Neural cell (in vitro differentiated cells): ENCODE measurements at regions not wholly inside any gene's neighbourhood (a gene's known extent, or its start where the extent isn't known, plus 50 kb on each side); places are given as distances from the start of the nearest gene placed in this dataset.

Experiments
- H2AFZ ChIP-seq: fragments of 200-600, 300-800 bp; sonication (generic), shearing (Covaris generic); 2 replicates; pipeline ENCODE4 v1.6.0; 2014; ENCODE audit warnings: low read depth, mild to moderate bottlenecking, antibody characterized with exemption, low read length, moderate library complexity
- H3F3A ChIP-seq: fragments of 200-600 bp; shearing (Covaris generic); 2 replicates; pipeline ENCODE4 v1.6.1; 2016; ENCODE audit warnings: mild to moderate bottlenecking, moderate library complexity, mixed read lengths, antibody characterized with exemption, low read length; ENCODE audit not compliant: insufficient read depth, poor library complexity, severe bottlenecking
- H3K27ac ChIP-seq: fragments of 200-600, 300-800 bp; sonication (generic), shearing (Covaris generic); 2 replicates; pipeline ENCODE4 v1.5.1; 2014; ENCODE audit warnings: mild to moderate bottlenecking, low read length, moderate library complexity
- H3K27me3 ChIP-seq: fragments of 300-800, 200-600 bp; sonication (generic), shearing (Covaris generic); 2 replicates; pipeline ENCODE4 v1.6.0; 2014; ENCODE audit warnings: mild to moderate bottlenecking, low read depth, low read length, moderate library complexity; ENCODE audit not compliant: insufficient read depth
- H3K36me3 ChIP-seq: fragments of 300-800, 200-600 bp; sonication (generic), shearing (Covaris generic); 2 replicates; pipeline ENCODE4 v1.5.1; 2014; ENCODE audit warnings: mild to moderate bottlenecking, antibody characterized with exemption, low read length, moderate library complexity; ENCODE audit not compliant: insufficient read depth
- H3K4me2 ChIP-seq: fragments of 300-800, 200-600 bp; sonication (generic), shearing (Covaris generic); 2 replicates; pipeline ENCODE4 v1.6.0; 2014; ENCODE audit warnings: mild to moderate bottlenecking, low read length
- H3K4me3 ChIP-seq: fragments of 300-800, 200-600 bp; sonication (generic), shearing (Covaris generic); 2 replicates; pipeline ENCODE4 v1.5.1; 2014; ENCODE audit warnings: mild to moderate bottlenecking, low read length, moderate library complexity
- H3K79me2 ChIP-seq: fragments of 200-600 bp; shearing (Covaris generic); replicated peaks from 2 replicates; pipeline ENCODE4 v1.6.0; 2014; ENCODE audit warnings: mild to moderate bottlenecking, low read length, moderate library complexity; ENCODE audit not compliant: insufficient read depth
- H3K9ac ChIP-seq: fragments of 300-800, 200-600 bp; sonication (generic), shearing (Covaris generic); 2 replicates; pipeline ENCODE4 v1.6.1; 2016; ENCODE audit warnings: mild to moderate bottlenecking, low read length, mixed read lengths
- H3K9me2 ChIP-seq: fragments of 200-600 bp; shearing (Covaris generic); 2 replicates; pipeline ENCODE4 v1.6.1; 2016; ENCODE audit warnings: mild to moderate bottlenecking, low read length, mixed read lengths; ENCODE audit not compliant: insufficient read depth
- H3K9me3 ChIP-seq: fragments of 200-600, 300-800 bp; sonication (generic), shearing (Covaris generic); 2 replicates; pipeline ENCODE4 v1.6.1; 2016; ENCODE audit warnings: mild to moderate bottlenecking, mixed run types, low read length, moderate library complexity, mixed read lengths
- H4K20me1 ChIP-seq: fragments of 200-600 bp; shearing (Covaris generic); 2 replicates; pipeline ENCODE4 v1.6.1; 2016; ENCODE audit warnings: mild to moderate bottlenecking, mixed run types; ENCODE audit not compliant: insufficient read depth
- EP300 ChIP-seq: fragments of 450-650 bp; conservative IDR thresholded peaks from 2 replicates; pipeline ENCODE4 v1.6.1; 2014; ENCODE audit warnings: antibody characterized with exemption, mild to moderate bottlenecking, moderate library complexity; ENCODE audit not compliant: poor library complexity, severe bottlenecking
- EZH2 ChIP-seq: fragments of 200-600, 300-800 bp; shearing (Covaris generic), sonication (generic); IDR thresholded peaks from 2 replicates; pipeline ENCODE4 v1.6.1; 2014; ENCODE audit warnings: antibody characterized with exemption, low read length, borderline replicate concordance, mild to moderate bottlenecking; ENCODE audit not compliant: insufficient read depth, poor library complexity, severe bottlenecking
- MXI1 ChIP-seq: fragments of 450-650 bp; conservative IDR thresholded peaks from 2 replicates; pipeline ENCODE4 v1.6.1; 2014; ENCODE audit warnings: antibody characterized with exemption, mild to moderate bottlenecking; ENCODE audit not compliant: poor library complexity, severe bottlenecking
- POLR2AphosphoS5 ChIP-seq: IDR thresholded peaks from 2 replicates; pipeline ENCODE4 v1.6.1; 2012
- RAD21 ChIP-seq: fragments of 450-650 bp; conservative IDR thresholded peaks from 2 replicates; pipeline ENCODE4 v1.6.1; 2014; ENCODE audit warnings: antibody characterized with exemption, mild to moderate bottlenecking, moderate library complexity
- SMC3 ChIP-seq: fragments of 450-650 bp; conservative IDR thresholded peaks from 2 replicates; pipeline ENCODE4 v1.6.1; 2014; ENCODE audit warnings: antibody characterized with exemption, mild to moderate bottlenecking, moderate library complexity; ENCODE audit not compliant: poor library complexity
- TAF1 ChIP-seq: IDR thresholded peaks from 2 replicates; pipeline ENCODE4 v1.6.1; 2012; ENCODE audit warnings: low read depth
- TF ChIP-seq, protein P1 (sequence below): IDR thresholded peaks from 2 replicates; pipeline ENCODE4 v1.6.1; 2012; ENCODE audit warnings: borderline replicate concordance
- TF ChIP-seq, protein P2 (sequence below): fragments of 450-650 bp; IDR thresholded peaks from 2 replicates; pipeline ENCODE4 v1.5.1; 2014; ENCODE audit warnings: antibody characterized with exemption, mild to moderate bottlenecking, moderate library complexity; ENCODE audit not compliant: poor library complexity, severe bottlenecking

DNA sequence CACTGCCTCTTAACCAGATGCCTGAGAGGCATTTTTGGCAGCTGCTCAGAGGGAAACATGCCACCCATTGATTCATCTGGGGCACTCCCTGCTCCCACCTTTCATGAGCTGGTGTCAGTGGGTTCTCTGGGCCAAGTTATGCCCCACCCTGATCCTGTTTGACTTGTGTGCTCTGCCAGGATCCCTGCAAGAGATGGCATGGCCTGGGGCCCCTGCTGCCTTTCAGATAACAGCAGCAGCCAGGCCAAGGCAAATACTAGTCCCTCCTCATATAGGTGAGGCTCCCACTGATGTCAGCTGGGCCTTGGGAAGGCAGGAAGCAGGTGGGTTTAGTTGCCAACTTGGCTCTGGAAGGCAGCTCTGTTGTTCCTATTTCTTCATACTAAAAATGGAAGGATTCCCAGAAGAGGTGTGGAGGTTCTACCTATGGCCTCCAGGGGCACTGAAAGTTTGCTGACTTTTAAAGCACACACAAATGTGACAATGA lies 192.9 kb upstream of the RBPJ start:
- H4K20me1 ChIP-seq: no peaks in the 10 kb centered on the region
- no peak overlapping the region for H2AFZ ChIP-seq
- no peaks in the 10 kb centered on the region for H3K9me2 ChIP-seq
- H3K4me2 ChIP-seq: no peak overlapping the region
- no peak for TF ChIP-seq POLR2AphosphoS5
- TF ChIP-seq, protein P1, sequence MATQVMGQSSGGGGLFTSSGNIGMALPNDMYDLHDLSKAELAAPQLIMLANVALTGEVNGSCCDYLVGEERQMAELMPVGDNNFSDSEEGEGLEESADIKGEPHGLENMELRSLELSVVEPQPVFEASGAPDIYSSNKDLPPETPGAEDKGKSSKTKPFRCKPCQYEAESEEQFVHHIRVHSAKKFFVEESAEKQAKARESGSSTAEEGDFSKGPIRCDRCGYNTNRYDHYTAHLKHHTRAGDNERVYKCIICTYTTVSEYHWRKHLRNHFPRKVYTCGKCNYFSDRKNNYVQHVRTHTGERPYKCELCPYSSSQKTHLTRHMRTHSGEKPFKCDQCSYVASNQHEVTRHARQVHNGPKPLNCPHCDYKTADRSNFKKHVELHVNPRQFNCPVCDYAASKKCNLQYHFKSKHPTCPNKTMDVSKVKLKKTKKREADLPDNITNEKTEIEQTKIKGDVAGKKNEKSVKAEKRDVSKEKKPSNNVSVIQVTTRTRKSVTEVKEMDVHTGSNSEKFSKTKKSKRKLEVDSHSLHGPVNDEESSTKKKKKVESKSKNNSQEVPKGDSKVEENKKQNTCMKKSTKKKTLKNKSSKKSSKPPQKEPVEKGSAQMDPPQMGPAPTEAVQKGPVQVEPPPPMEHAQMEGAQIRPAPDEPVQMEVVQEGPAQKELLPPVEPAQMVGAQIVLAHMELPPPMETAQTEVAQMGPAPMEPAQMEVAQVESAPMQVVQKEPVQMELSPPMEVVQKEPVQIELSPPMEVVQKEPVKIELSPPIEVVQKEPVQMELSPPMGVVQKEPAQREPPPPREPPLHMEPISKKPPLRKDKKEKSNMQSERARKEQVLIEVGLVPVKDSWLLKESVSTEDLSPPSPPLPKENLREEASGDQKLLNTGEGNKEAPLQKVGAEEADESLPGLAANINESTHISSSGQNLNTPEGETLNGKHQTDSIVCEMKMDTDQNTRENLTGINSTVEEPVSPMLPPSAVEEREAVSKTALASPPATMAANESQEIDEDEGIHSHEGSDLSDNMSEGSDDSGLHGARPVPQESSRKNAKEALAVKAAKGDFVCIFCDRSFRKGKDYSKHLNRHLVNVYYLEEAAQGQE: no peak
- TF ChIP-seq, protein P2, sequence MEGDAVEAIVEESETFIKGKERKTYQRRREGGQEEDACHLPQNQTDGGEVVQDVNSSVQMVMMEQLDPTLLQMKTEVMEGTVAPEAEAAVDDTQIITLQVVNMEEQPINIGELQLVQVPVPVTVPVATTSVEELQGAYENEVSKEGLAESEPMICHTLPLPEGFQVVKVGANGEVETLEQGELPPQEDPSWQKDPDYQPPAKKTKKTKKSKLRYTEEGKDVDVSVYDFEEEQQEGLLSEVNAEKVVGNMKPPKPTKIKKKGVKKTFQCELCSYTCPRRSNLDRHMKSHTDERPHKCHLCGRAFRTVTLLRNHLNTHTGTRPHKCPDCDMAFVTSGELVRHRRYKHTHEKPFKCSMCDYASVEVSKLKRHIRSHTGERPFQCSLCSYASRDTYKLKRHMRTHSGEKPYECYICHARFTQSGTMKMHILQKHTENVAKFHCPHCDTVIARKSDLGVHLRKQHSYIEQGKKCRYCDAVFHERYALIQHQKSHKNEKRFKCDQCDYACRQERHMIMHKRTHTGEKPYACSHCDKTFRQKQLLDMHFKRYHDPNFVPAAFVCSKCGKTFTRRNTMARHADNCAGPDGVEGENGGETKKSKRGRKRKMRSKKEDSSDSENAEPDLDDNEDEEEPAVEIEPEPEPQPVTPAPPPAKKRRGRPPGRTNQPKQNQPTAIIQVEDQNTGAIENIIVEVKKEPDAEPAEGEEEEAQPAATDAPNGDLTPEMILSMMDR: no peak
- TF ChIP-seq SMC3: no peak
- H3K27ac ChIP-seq: no peak overlapping the region
- no peaks in the 10 kb centered on the region for H3K9me3 ChIP-seq
- H3K27me3 ChIP-seq: no peaks in the 10 kb centered on the region
- no peak overlapping the region for H3K9ac ChIP-seq
- H3K36me3 ChIP-seq: no peaks in the 10 kb centered on the region
- no peaks in the 10 kb centered on the region for H3K79me2 ChIP-seq
- no peak overlapping the region for H3K4me3 ChIP-seq
- no peaks in the 10 kb centered on the region for H3F3A ChIP-seq

DNA sequence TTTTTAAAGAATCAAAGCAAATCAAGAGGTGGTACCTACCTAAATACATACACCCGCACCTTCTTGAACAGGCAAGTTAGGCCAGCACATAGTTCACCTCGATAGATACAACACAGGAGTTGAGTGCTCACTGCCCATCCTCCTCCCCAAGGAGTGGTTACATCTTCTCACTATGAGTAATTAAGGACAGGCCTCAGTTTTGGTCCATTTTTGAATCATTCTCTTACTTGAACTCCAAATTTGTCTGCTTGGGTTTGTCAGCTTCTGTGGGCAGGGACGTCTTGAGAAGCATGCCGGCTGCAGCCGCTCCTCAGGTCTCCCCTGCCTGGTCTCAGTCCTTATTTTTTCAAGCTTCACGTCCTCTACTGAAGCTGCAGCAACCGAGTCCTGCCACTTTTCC lies 190.6 kb upstream of the RBPJ start:
- H3K4me2 ChIP-seq: no peak overlapping the region
- H3K27me3 ChIP-seq: no peaks in the 10 kb centered on the region
- no peak overlapping the region for H2AFZ ChIP-seq
- no peaks in the 10 kb centered on the region for H4K20me1 ChIP-seq
- no peaks in the 10 kb centered on the region for H3K9me3 ChIP-seq
- H3K4me3 ChIP-seq: no peak overlapping the region
- no peaks in the 10 kb centered on the region for H3K36me3 ChIP-seq
- H3F3A ChIP-seq: no peaks in the 10 kb centered on the region
- TF ChIP-seq RAD21 (no peak), EP300 (no peak), POLR2AphosphoS5 (no peak), EZH2 (no peak), TAF1 (no peak), SMC3 (no peak), MXI1 (no peak)
- TF ChIP-seq, protein P2: no peak
- TF ChIP-seq, protein P1: no peak
- H3K27ac ChIP-seq: no peak overlapping the region
- no peaks in the 10 kb centered on the region for H3K9me2 ChIP-seq
- no peaks in the 10 kb centered on the region for H3K79me2 ChIP-seq
- no peak overlapping the region for H3K9ac ChIP-seq
